GM18520 (cell line): ENCODE measurements at regions not wholly inside any gene's neighbourhood (a gene's known extent, or its start where the extent isn't known, plus 50 kb on each side); places are given as distances from the start of the nearest gene placed in this dataset.

Source experiments
- ATAC-seq: cut with Tn5 transposase; IDR thresholded peaks from one replicate; pipeline ENCODE4 v1.9.1; 2021; ENCODE audit not compliant: unreplicated experiment

GRCh38 chr6:119480961-119481497 lies 131.5 kb upstream of the MAN1A1 start:
- no peak for ATAC-seq

GRCh38 chr6:119479860-119480655 lies 130.5 kb upstream of the MAN1A1 start:
- ATAC-seq = no peak

- peak; percentile 84 for ATAC-seq
Observed at GRCh38 chr6:119476554-119476953, 127.0 kb upstream of the MAN1A1 start.

- ATAC-seq = no peak
Observed at GRCh38 chr6:119476024-119476423, 126.5 kb upstream of the MAN1A1 start.

- ATAC-seq = peak; percentile 73
Observed at GRCh38 chr6:119470893-119471542, 121.5 kb upstream of the MAN1A1 start.

- no peak for ATAC-seq
Observed at GRCh38 chr6:119467488-119468081, 118.0 kb upstream of the MAN1A1 start.

GRCh38 chr6:119466226-119466625 lies 116.7 kb upstream of the MAN1A1 start:
- ATAC-seq = no peak

GRCh38 chr6:119463081-119463626 lies 113.6 kb upstream of the MAN1A1 start:
- ATAC-seq = peak; percentile 71

- no peak for ATAC-seq
Observed at GRCh38 chr6:119461187-119461586, 111.6 kb upstream of the MAN1A1 start.

- ATAC-seq = peak; percentile 63
Observed at GRCh38 chr6:119459207-119459974, 109.8 kb upstream of the MAN1A1 start.

GRCh38 chr6:119454714-119455113 lies 105.2 kb upstream of the MAN1A1 start:
- ATAC-seq = no peak

- no peak for ATAC-seq
Observed at GRCh38 chr6:119453242-119454200, 104.0 kb upstream of the MAN1A1 start.

GRCh38 chr6:119449331-119450156 lies 100.0 kb upstream of the MAN1A1 start:
- no peak for ATAC-seq

GRCh38 chr6:119447921-119448320 lies 98.4 kb upstream of the MAN1A1 start:
- ATAC-seq = no peak

- no peak for ATAC-seq
Observed at GRCh38 chr6:119446609-119447008, 97.0 kb upstream of the MAN1A1 start.

GRCh38 chr6:119446115-119446554 lies 96.6 kb upstream of the MAN1A1 start:
- ATAC-seq = no peak

- ATAC-seq = no peak
Observed at GRCh38 chr6:119445666-119446065, 96.1 kb upstream of the MAN1A1 start.

- peak; percentile 70 for ATAC-seq
Observed at GRCh38 chr6:119444642-119445557, 95.3 kb upstream of the MAN1A1 start.
